ENCODE measurements at regions not wholly inside any gene's neighbourhood (a gene's known extent, or its start where the extent isn't known, plus 50 kb on each side); places are given as distances from the start of the nearest gene placed in this dataset.

- H3K4me1 ChIP-seq (ENCODE audit: control insufficient read depth, low read length): no peaks in the 10 kb centered on the region
- no peaks in the 10 kb centered on the region for H3K27me3 ChIP-seq (ENCODE audit: control insufficient read depth, low read length)
- H3K36me3 ChIP-seq (ENCODE audit: control insufficient read depth, low read length): no peaks in the 10 kb centered on the region
- H3K27ac ChIP-seq (ENCODE audit: low read depth, low read length): no peak overlapping the region
- no peak overlapping the region for H3K4me3 ChIP-seq (ENCODE audit: low read length)
- no peaks in the 10 kb centered on the region for H3K79me2 ChIP-seq (ENCODE audit: control insufficient read depth, low read length)
- H3K9me2 ChIP-seq (replicated peaks; ENCODE audit: control insufficient read depth, low read length): no peaks in the 10 kb centered on the region
- no peak for TF ChIP-seq EZH2phosphoT487 (IDR thresholded peaks at IDR 0.05; ENCODE audit: borderline replicate concordance, low read length)
- no peak for TF ChIP-seq CTCF (IDR thresholded peaks at IDR 0.05; ENCODE audit: low read depth, low read length, poor library complexity, severe bottlenecking)
- H3K4me2 ChIP-seq (ENCODE audit: low read length): no peak overlapping the region
- no peaks in the 10 kb centered on the region for H3F3A ChIP-seq (ENCODE audit: control insufficient read depth, insufficient read depth)
- H4K20me1 ChIP-seq (ENCODE audit: control insufficient read depth, insufficient read depth, low read depth, low read length): no peaks in the 10 kb centered on the region
- H3K9me3 ChIP-seq (ENCODE audit: control insufficient read depth, insufficient read depth, low read length): no peaks in the 10 kb centered on the region
Measured at GRCh38 chr6:105568142-105568541, 165.3 kb upstream of the PREP start.

- Histone ChIP-seq H3K9me2 (replicated peaks; ENCODE audit: control insufficient read depth, low read length) (no peaks in the 10 kb centered on the region), H3K36me3 (ENCODE audit: control insufficient read depth, low read length) (no peaks in the 10 kb centered on the region), H4K20me1 (ENCODE audit: control insufficient read depth, insufficient read depth, low read depth, low read length) (no peaks in the 10 kb centered on the region), H3K27ac (ENCODE audit: low read depth, low read length) (no peak overlapping the region), H3K27me3 (ENCODE audit: control insufficient read depth, low read length) (no peaks in the 10 kb centered on the region), H3K4me2 (ENCODE audit: low read length) (no peak overlapping the region), H3K4me3 (ENCODE audit: low read length) (no peak overlapping the region), H3K4me1 (ENCODE audit: control insufficient read depth, low read length) (no peaks in the 10 kb centered on the region), H3K79me2 (ENCODE audit: control insufficient read depth, low read length) (no peaks in the 10 kb centered on the region), H3K9me3 (ENCODE audit: control insufficient read depth, insufficient read depth, low read length) (no peaks in the 10 kb centered on the region), H3F3A (ENCODE audit: control insufficient read depth, insufficient read depth) (no peaks in the 10 kb centered on the region)
- TF ChIP-seq EZH2phosphoT487 (IDR thresholded peaks at IDR 0.05; ENCODE audit: borderline replicate concordance, low read length) (no peak), CTCF (IDR thresholded peaks at IDR 0.05; ENCODE audit: low read depth, low read length, poor library complexity, severe bottlenecking) (no peak)
Measured at GRCh38 chr6:105567140-105567539, 164.3 kb upstream of the PREP start.

GRCh38 chr6:105566503-105566902 is 163.6 kb upstream of the PREP start:
- no peaks in the 10 kb centered on the region for H3K27me3 ChIP-seq (ENCODE audit: control insufficient read depth, low read length)
- H3K9me2 ChIP-seq (replicated peaks; ENCODE audit: control insufficient read depth, low read length): no peaks in the 10 kb centered on the region
- H4K20me1 ChIP-seq (ENCODE audit: control insufficient read depth, insufficient read depth, low read depth, low read length): no peaks in the 10 kb centered on the region
- H3K4me3 ChIP-seq (ENCODE audit: low read length): no peak overlapping the region
- no peaks in the 10 kb centered on the region for H3K79me2 ChIP-seq (ENCODE audit: control insufficient read depth, low read length)
- no peak overlapping the region for H3K27ac ChIP-seq (ENCODE audit: low read depth, low read length)
- H3F3A ChIP-seq (ENCODE audit: control insufficient read depth, insufficient read depth): no peaks in the 10 kb centered on the region
- H3K4me2 ChIP-seq (ENCODE audit: low read length): no peak overlapping the region
- TF ChIP-seq CTCF (IDR thresholded peaks at IDR 0.05; ENCODE audit: low read depth, low read length, poor library complexity, severe bottlenecking) (no peak), EZH2phosphoT487 (IDR thresholded peaks at IDR 0.05; ENCODE audit: borderline replicate concordance, low read length) (no peak)
- H3K36me3 ChIP-seq (ENCODE audit: control insufficient read depth, low read length): no peaks in the 10 kb centered on the region
- H3K9me3 ChIP-seq (ENCODE audit: control insufficient read depth, insufficient read depth, low read length): no peaks in the 10 kb centered on the region
- no peaks in the 10 kb centered on the region for H3K4me1 ChIP-seq (ENCODE audit: control insufficient read depth, low read length)

Data from DOHH2 (cell line).